Spleen (tissue), 11 donors: ENCODE measurements at regions not wholly inside any gene's neighbourhood (a gene's known extent, or its start where the extent isn't known, plus 50 kb on each side); places are given as distances from the start of the nearest gene placed in this dataset.

Experiments used
- DNase-seq: peaks from one replicate; pipeline ENCODE4 v3.0.0-alpha.2; 2020
- H3K27ac ChIP-seq, 8 donors: fragments of 200-600 bp; sonication (generic) in 7 of 8; 1 replicate in 4 of 8; 2 replicates in 4 of 8; pipeline versions ENCODE4 v1.5.0 to v1.8.0; 2016 to 2021; ENCODE audit warnings: inconsistent platforms in 4 of 8, mild to moderate bottlenecking in 4 of 8, moderate library complexity in 1 of 8
- H3K27me3 ChIP-seq, 7 donors: fragments of 200-600 bp; sonication (generic) in 6 of 7; replicated peaks in 1 of 7; 1 replicate in 4 of 7; 2 replicates in 3 of 7; pipeline versions ENCODE4 v1.5.0 to v1.8.0; 2016 to 2021; ENCODE audit warnings: inconsistent platforms in 3 of 7, mild to moderate bottlenecking in 1 of 7
- H3K36me3 ChIP-seq, 6 donors: fragments of 200-600 bp; sonication (generic) in 5 of 6; 1 replicate in 4 of 6; 2 replicates in 2 of 6; pipeline versions ENCODE4 v1.5.0 to v1.8.0; 2016 to 2021; ENCODE audit warnings: inconsistent platforms in 2 of 6
- H3K4me1 ChIP-seq, 6 donors: fragments of 200-600 bp; sonication (generic) in 5 of 6; 1 replicate in 3 of 6; 2 replicates in 3 of 6; pipeline versions ENCODE4 v1.5.0 to v1.8.0; 2016 to 2021; ENCODE audit warnings: inconsistent platforms in 3 of 6
- H3K4me3 ChIP-seq, 8 donors: fragments of 200-600 bp; sonication (generic) in 7 of 8; 1 replicate in 4 of 8; 2 replicates in 4 of 8; pipeline versions ENCODE4 v1.5.0 to v1.8.0; 2016 to 2021; ENCODE audit warnings: inconsistent platforms in 4 of 8, mild to moderate bottlenecking in 4 of 8, moderate library complexity in 2 of 8
- H3K9me3 ChIP-seq, 8 donors: fragments of 200-600 bp; sonication (generic) in 7 of 8; 1 replicate in 4 of 8; 2 replicates in 4 of 8; pipeline versions ENCODE4 v1.5.0 to v1.8.0; 2016 to 2021; ENCODE audit warnings: inconsistent platforms in 4 of 8
- POLR2A ChIP-seq, 3 donors: fragments of 450-650 bp; IDR thresholded peaks; one replicate each; pipeline ENCODE4 v1.5.1; 2017; ENCODE audit warnings: antibody characterized with exemption in 3 of 3, mild to moderate bottlenecking in 1 of 3
- POLR2AphosphoS5 ChIP-seq, 3 donors: sonication (generic); formaldehyde crosslinking; IDR thresholded peaks; one replicate each; pipeline ENCODE4 v1.5.1; 2017; ENCODE audit warnings: antibody characterized with exemption in 3 of 3
- WGBS, 5 donors: extraction: QIAGEN DNeasy Blood & Tissue Kit in 3 of 5; methylation state at CpG; one replicate each; pipeline versions ENCODE4 v1.1.5 to v1.1.7; 2013 to 2018; 5-methylcytosine and 5-hydroxymethylcytosine counted together
- intact Hi-C: fragments of 100-400 bp; cut with DNase I; formaldehyde crosslinking; loops from one replicate; pipeline ENCODE4 v1.15.0; 2023; ENCODE audit warnings: low total_unique reads
- TF ChIP-seq, protein P1 (sequence below), 11 experiments: fragments of 200-600 bp in 7 of 11; fragments of 450-650 bp in 4 of 11; sonication (generic) in 4 of 11; IDR thresholded peaks in 8 of 11; conservative IDR thresholded peaks in 3 of 11; 1 replicate in 7 of 11; 2 replicates in 4 of 11; pipeline versions ENCODE4 v1.4.0 to v1.8.0; 2016 to 2021; ENCODE audit warnings: antibody characterized with exemption in 11 of 11, inconsistent platforms in 4 of 11, mild to moderate bottlenecking in 1 of 11
- donor health status: healthy with polysubstance abuse.
- donor health status: DM: no; HTN: no; CAD: no; lungs with moderate emphysema.
- donor health status: DM: no; HTN: no; CAD: no.
- donor health status: Bipolar disorder and iron deficiency.
- donor health status: healthy.
- donor health status: DM: no; HTN: no; CAD: no.
- donor health status: DM: yes; HTN: yes; CAD: no.

DNA sequence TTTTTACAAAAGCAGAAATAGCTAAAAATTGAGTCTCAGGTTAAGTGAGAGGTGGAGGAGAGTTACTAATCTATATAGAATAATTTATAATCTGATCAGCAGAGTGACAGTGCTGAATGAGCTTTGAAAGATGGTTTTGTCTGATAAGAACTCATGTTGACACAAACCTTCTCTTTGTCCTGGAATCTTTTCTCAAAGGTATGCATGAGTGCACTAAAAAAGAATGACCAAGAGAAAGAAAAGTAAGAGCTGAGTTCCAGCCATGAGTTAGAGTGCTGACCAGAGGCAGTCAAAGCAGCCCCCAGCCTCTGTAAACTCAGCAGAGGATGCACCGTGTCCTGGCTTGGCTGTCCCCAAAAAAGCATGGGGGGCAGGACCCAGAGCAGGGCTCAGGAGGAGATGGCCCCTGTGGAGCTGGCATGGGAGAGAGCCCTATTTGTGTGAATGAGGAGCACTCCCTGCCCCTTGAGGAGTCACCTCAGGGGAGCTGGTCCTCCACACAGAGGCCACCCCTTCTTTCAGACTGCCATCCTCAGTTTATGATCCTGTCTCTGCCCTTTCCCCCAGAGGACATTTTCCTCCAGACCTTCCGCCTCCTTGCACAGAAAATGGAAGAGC is 129.8 kb downstream of the SEC23A start:
- 80 to 90% (median 83%) methylated on average over 2 of the region's 2 CpGs for WGBS, 5 donors
- Histone ChIP-seq H3K4me3 (no peak overlapping the region), H3K27ac (no peak overlapping the region), H3K36me3 (no peaks in the 10 kb centered on the region), H3K9me3 (peaks cover 0 to 16% (median 3%) of the 10 kb centered on the region in 8 donors), H3K4me1 (no peaks in the 10 kb centered on the region), H3K27me3 (no peaks in the 10 kb centered on the region)
- intact Hi-C loops = no loop called here
- no peak for DNase-seq
- TF ChIP-seq, protein P1, sequence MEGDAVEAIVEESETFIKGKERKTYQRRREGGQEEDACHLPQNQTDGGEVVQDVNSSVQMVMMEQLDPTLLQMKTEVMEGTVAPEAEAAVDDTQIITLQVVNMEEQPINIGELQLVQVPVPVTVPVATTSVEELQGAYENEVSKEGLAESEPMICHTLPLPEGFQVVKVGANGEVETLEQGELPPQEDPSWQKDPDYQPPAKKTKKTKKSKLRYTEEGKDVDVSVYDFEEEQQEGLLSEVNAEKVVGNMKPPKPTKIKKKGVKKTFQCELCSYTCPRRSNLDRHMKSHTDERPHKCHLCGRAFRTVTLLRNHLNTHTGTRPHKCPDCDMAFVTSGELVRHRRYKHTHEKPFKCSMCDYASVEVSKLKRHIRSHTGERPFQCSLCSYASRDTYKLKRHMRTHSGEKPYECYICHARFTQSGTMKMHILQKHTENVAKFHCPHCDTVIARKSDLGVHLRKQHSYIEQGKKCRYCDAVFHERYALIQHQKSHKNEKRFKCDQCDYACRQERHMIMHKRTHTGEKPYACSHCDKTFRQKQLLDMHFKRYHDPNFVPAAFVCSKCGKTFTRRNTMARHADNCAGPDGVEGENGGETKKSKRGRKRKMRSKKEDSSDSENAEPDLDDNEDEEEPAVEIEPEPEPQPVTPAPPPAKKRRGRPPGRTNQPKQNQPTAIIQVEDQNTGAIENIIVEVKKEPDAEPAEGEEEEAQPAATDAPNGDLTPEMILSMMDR (IDR thresholded peaks at IDR 0.05 in 8 of 11, conservative IDR thresholded peaks at IDR 0.05 in 3 of 11) = no peak
- TF ChIP-seq POLR2A (IDR thresholded peaks at IDR 0.05) (no peak), POLR2AphosphoS5 (IDR thresholded peaks at IDR 0.05) (no peak)

- Histone ChIP-seq H3K27ac (no peak overlapping the region), H3K27me3 (no peaks in the 10 kb centered on the region), H3K4me3 (no peak overlapping the region), H3K36me3 (no peaks in the 10 kb centered on the region), H3K4me1 (no peaks in the 10 kb centered on the region), H3K9me3 (peaks cover 0 to 14% (median 3%) of the 10 kb centered on the region in 8 donors)
- 91 to 96% (median 94%) methylated on average over 3 of the region's 3 CpGs for WGBS, 5 donors
- intact Hi-C loops = no loop called here
- DNase-seq = no peak
- TF ChIP-seq POLR2A (IDR thresholded peaks at IDR 0.05) (no peak), POLR2AphosphoS5 (IDR thresholded peaks at IDR 0.05) (no peak)
- TF ChIP-seq, protein P1 (IDR thresholded peaks at IDR 0.05 in 8 of 11, conservative IDR thresholded peaks at IDR 0.05 in 3 of 11) = no peak
These were observed 130.5 kb downstream of the SEC23A start for GRCh38 chr14:38972511-38972910.

- Histone ChIP-seq H3K27ac (no peak overlapping the region), H3K36me3 (no peaks in the 10 kb centered on the region), H3K27me3 (no peaks in the 10 kb centered on the region), H3K9me3 (peaks cover 0 to 12% (median 3%) of the 10 kb centered on the region in 8 donors), H3K4me1 (no peaks in the 10 kb centered on the region), H3K4me3 (no peak overlapping the region)
- intact Hi-C loops = no loop called here
- 86 to 92% (median 90%) methylated on average over 9 of the region's 9 CpGs for WGBS, 5 donors
- no peak for DNase-seq
- TF ChIP-seq POLR2AphosphoS5 (IDR thresholded peaks at IDR 0.05) (no peak), POLR2A (IDR thresholded peaks at IDR 0.05) (no peak)
- TF ChIP-seq, protein P1 (IDR thresholded peaks at IDR 0.05 in 8 of 11, conservative IDR thresholded peaks at IDR 0.05 in 3 of 11) = no peak
These were observed 131.6 kb downstream of the SEC23A start for GRCh38 chr14:38971258-38971921.

DNA sequence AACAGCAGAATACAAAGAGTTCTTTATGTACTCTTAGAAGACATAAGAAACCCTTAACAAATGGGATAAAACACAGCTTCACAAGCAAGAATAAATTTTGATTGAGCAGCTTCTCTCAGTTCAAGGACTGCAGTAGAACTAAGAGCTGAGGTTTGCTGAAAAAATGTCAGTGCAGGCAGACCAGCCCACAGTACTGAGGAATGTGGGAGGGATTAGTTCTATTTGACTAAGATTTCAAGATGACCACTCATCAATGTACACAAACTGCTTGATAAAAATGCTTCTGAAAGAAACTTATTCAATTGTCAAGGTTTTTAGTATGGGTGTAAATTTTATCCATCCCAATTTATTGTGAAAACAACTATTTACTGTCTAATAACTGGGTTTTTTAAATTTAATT is 138.4 kb downstream of the SEC23A start:
- DNase-seq = no peak
- Histone ChIP-seq H3K4me3 (no peak overlapping the region), H3K36me3 (no peaks in the 10 kb centered on the region), H3K27me3 (no peaks in the 10 kb centered on the region), H3K9me3 (no peaks in the 10 kb centered on the region), H3K27ac (no peak overlapping the region), H3K4me1 (no peaks in the 10 kb centered on the region)
- intact Hi-C loops = no loop called here
- TF ChIP-seq POLR2AphosphoS5 (IDR thresholded peaks at IDR 0.05) (no peak), POLR2A (IDR thresholded peaks at IDR 0.05) (no peak)
- TF ChIP-seq, protein P1 (IDR thresholded peaks at IDR 0.05 in 8 of 11, conservative IDR thresholded peaks at IDR 0.05 in 3 of 11) = no peak
